ENCODE measurements at regions not wholly inside any gene's neighbourhood (a gene's known extent, or its start where the extent isn't known, plus 50 kb on each side); places are given as distances from the start of the nearest gene placed in this dataset.

DNA sequence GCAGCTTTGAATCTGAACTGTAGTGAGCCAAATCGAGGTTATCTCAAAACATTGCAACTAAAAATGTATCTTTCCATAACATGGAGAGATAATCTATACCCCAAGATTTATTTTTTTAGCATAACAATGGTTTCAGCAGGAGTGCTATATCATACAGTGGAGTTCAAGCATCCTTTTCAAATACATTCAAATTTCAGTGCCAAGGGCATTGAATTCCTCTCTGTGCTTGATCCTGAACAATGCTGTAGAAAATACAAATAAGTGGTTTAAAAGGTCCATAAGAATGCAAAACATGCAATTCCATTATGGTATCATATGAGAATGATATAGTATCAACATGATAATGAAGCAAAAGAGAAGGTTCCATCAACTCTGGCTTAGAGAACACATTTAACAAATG lies 201.7 kb downstream of the TXNL1 start:
- Histone ChIP-seq H3K4me2 (no peak overlapping the region), H3K4me3 (no peak overlapping the region), H2AFZ (replicated peaks) (no peak overlapping the region), H3K36me3 (no peaks in the 10 kb centered on the region), H4K20me1 (ENCODE audit: low read depth) (no peaks in the 10 kb centered on the region), H3F3A (ENCODE audit: low read depth) (no peaks in the 10 kb centered on the region), H3K27ac (no peak overlapping the region), H3K79me2 (ENCODE audit: low read depth) (no peaks in the 10 kb centered on the region), H3K9me3 (ENCODE audit: low read depth) (no peaks in the 10 kb centered on the region), H3K9ac (no peak overlapping the region), H3K4me1 (no peaks in the 10 kb centered on the region), H3K27me3 (no peaks in the 10 kb centered on the region)
- Mint-ChIP-seq H3K27ac (no peak overlapping the region), H3K36me3 (no peaks in the 10 kb centered on the region), H3K4me1 (no peaks in the 10 kb centered on the region), H3K27me3 (ENCODE audit: insufficient read depth, low read depth) (peaks cover 3% of the 10 kb centered on the region), H3K4me3 (no peak overlapping the region), H3K9me3 (peaks cover 5% of the 10 kb centered on the region)
- DNase-seq (ENCODE audit: low spot score): no peak
- TF ChIP-seq, protein P1, sequence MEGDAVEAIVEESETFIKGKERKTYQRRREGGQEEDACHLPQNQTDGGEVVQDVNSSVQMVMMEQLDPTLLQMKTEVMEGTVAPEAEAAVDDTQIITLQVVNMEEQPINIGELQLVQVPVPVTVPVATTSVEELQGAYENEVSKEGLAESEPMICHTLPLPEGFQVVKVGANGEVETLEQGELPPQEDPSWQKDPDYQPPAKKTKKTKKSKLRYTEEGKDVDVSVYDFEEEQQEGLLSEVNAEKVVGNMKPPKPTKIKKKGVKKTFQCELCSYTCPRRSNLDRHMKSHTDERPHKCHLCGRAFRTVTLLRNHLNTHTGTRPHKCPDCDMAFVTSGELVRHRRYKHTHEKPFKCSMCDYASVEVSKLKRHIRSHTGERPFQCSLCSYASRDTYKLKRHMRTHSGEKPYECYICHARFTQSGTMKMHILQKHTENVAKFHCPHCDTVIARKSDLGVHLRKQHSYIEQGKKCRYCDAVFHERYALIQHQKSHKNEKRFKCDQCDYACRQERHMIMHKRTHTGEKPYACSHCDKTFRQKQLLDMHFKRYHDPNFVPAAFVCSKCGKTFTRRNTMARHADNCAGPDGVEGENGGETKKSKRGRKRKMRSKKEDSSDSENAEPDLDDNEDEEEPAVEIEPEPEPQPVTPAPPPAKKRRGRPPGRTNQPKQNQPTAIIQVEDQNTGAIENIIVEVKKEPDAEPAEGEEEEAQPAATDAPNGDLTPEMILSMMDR (IDR thresholded peaks at IDR 0.05): no peak
- TF ChIP-seq EZH2 (IDR thresholded peaks at IDR 0.05) (no peak), EZH2phosphoT487 (IDR thresholded peaks at IDR 0.05) (no peak)

DNA sequence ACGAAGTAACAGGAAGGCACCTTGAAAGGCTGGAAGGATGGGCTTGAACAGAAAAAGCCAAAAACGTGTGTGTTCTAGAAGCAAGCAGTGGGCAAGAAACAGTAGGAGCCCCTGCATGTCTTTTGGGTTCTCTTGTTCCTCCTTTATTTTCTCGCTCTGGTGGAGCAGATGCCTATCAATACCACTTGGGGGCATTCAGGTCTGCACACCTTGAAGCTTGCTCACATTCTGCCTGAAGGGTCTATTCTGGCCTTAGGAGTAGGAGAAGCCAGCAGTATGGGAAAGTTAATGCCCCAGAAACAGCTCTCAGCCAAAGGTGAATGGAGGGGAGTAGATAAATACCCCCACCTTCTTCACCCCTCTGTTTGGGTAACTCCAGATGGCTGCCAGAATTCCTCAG lies 204.5 kb downstream of the TXNL1 start:
- DNase-seq (ENCODE audit: low spot score): no peak
- Histone ChIP-seq H3K9ac (no peak overlapping the region), H3K79me2 (ENCODE audit: low read depth) (no peaks in the 10 kb centered on the region), H3K36me3 (no peaks in the 10 kb centered on the region), H4K20me1 (ENCODE audit: low read depth) (no peaks in the 10 kb centered on the region), H3K9me3 (ENCODE audit: low read depth) (no peaks in the 10 kb centered on the region), H3K4me3 (no peak overlapping the region), H3K27ac (no peak overlapping the region), H2AFZ (replicated peaks) (no peak overlapping the region), H3K4me1 (no peaks in the 10 kb centered on the region), H3F3A (ENCODE audit: low read depth) (no peaks in the 10 kb centered on the region), H3K4me2 (no peak overlapping the region), H3K27me3 (no peaks in the 10 kb centered on the region)
- Mint-ChIP-seq H3K4me3 (no peak overlapping the region), H3K36me3 (no peaks in the 10 kb centered on the region), H3K27me3 (ENCODE audit: insufficient read depth, low read depth) (peaks cover 4% of the 10 kb centered on the region), H3K9me3 (peaks cover 5% of the 10 kb centered on the region), H3K4me1 (no peaks in the 10 kb centered on the region), H3K27ac (no peak overlapping the region)
- TF ChIP-seq EZH2 (IDR thresholded peaks at IDR 0.05): no peak
- TF ChIP-seq EZH2phosphoT487 (IDR thresholded peaks at IDR 0.05): no peak
- TF ChIP-seq, protein P1 (IDR thresholded peaks at IDR 0.05): no peak

DNA sequence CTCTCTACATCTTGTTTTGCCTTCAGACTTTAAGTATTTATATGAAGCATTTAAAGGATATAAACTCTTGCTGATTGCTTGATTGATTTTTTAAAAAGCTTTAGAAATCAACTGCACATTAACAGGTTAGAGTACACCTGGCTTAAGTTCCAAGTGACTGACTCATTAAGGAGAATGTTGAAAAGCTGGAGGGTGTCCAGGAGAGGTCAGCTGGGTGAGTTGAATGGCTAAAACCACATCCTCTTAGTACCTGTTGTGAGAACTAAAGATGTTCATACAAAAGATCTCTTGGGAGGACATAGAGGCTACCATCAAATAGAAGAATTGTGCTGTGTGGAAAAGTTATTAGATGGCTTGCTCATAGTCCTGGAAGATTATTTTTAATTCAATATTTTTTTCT lies 206.8 kb downstream of the TXNL1 start:
- no peaks in the 10 kb centered on the region for H3K4me1 ChIP-seq
- Mint-ChIP-seq H3K27ac (no peak overlapping the region), H3K9me3 (peaks cover 17% of the 10 kb centered on the region), H3K27me3 (ENCODE audit: insufficient read depth, low read depth) (peaks cover 4% of the 10 kb centered on the region), H3K36me3 (no peaks in the 10 kb centered on the region), H3K4me1 (no peaks in the 10 kb centered on the region), H3K4me3 (no peak overlapping the region)
- no peak for DNase-seq (ENCODE audit: low spot score)
- H3K27me3 ChIP-seq: no peaks in the 10 kb centered on the region
- no peaks in the 10 kb centered on the region for H3K79me2 ChIP-seq (ENCODE audit: low read depth)
- no peak for TF ChIP-seq EZH2phosphoT487 (IDR thresholded peaks at IDR 0.05)
- TF ChIP-seq EZH2 (IDR thresholded peaks at IDR 0.05): no peak
- TF ChIP-seq, protein P1 (IDR thresholded peaks at IDR 0.05): no peak
- H3K4me2 ChIP-seq: no peak overlapping the region
- no peak overlapping the region for H3K9ac ChIP-seq
- H3K36me3 ChIP-seq: no peaks in the 10 kb centered on the region
- H3K9me3 ChIP-seq (ENCODE audit: low read depth): no peaks in the 10 kb centered on the region
- no peaks in the 10 kb centered on the region for H4K20me1 ChIP-seq (ENCODE audit: low read depth)
- H3K4me3 ChIP-seq: no peak overlapping the region
- no peak overlapping the region for H3K27ac ChIP-seq
- no peak overlapping the region for H2AFZ ChIP-seq (replicated peaks)
- H3F3A ChIP-seq (ENCODE audit: low read depth): no peaks in the 10 kb centered on the region
